HL-60 (cell line): ENCODE measurements at regions not wholly inside any gene's neighbourhood (a gene's known extent, or its start where the extent isn't known, plus 50 kb on each side); places are given as distances from the start of the nearest gene placed in this dataset.

Source experiments
- GABPA ChIP-seq: IDR thresholded peaks from 2 replicates; pipeline ENCODE4 v1.6.1; 2012; ENCODE audit warnings: low read depth
- POLR2AphosphoS5 ChIP-seq: IDR thresholded peaks from 2 replicates; pipeline ENCODE4 v1.6.1; 2012; ENCODE audit warnings: low read depth
- REST ChIP-seq: IDR thresholded peaks from 2 replicates; pipeline ENCODE4 v1.6.1; 2012; ENCODE audit warnings: low read depth; ENCODE audit not compliant: insufficient replicate concordance
- SPI1 ChIP-seq: IDR thresholded peaks from 2 replicates; pipeline ENCODE4 v1.6.1; 2012; ENCODE audit warnings: low read depth, mild to moderate bottlenecking, borderline replicate concordance
- TF ChIP-seq, protein P1 (sequence below): IDR thresholded peaks from one replicate; pipeline ENCODE4 v1.5.1; 2011; ENCODE audit warnings: low read length, control low read depth, inconsistent platforms; ENCODE audit not compliant: insufficient read depth

GRCh38 chr2:16767789-16768476 is 102.3 kb upstream of the CYRIA start:
- TF ChIP-seq, protein P1, sequence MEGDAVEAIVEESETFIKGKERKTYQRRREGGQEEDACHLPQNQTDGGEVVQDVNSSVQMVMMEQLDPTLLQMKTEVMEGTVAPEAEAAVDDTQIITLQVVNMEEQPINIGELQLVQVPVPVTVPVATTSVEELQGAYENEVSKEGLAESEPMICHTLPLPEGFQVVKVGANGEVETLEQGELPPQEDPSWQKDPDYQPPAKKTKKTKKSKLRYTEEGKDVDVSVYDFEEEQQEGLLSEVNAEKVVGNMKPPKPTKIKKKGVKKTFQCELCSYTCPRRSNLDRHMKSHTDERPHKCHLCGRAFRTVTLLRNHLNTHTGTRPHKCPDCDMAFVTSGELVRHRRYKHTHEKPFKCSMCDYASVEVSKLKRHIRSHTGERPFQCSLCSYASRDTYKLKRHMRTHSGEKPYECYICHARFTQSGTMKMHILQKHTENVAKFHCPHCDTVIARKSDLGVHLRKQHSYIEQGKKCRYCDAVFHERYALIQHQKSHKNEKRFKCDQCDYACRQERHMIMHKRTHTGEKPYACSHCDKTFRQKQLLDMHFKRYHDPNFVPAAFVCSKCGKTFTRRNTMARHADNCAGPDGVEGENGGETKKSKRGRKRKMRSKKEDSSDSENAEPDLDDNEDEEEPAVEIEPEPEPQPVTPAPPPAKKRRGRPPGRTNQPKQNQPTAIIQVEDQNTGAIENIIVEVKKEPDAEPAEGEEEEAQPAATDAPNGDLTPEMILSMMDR = no peak
- TF ChIP-seq POLR2AphosphoS5 (no peak), REST (no peak), SPI1 (no peak), GABPA (no peak)
